Loucy (cell line): ENCODE measurements at regions not wholly inside any gene's neighbourhood (a gene's known extent, or its start where the extent isn't known, plus 50 kb on each side); places are given as distances from the start of the nearest gene placed in this dataset.

Source experiments
- H2AFZ ChIP-seq: fragments of 200-600 bp; sonication (generic); 2 replicates; pipeline ENCODE4 v1.6.0; 2016; ENCODE audit warnings: antibody characterized with exemption, mild to moderate bottlenecking, low read length, moderate library complexity
- H3F3A ChIP-seq: fragments of 200-600 bp; 2 replicates; pipeline ENCODE4 v1.6.0; 2016; ENCODE audit warnings: antibody characterized with exemption, low read depth, mild to moderate bottlenecking
- H3K27me3 ChIP-seq: fragments of 200-600 bp; sonication (generic); 2 replicates; pipeline ENCODE4 v1.6.1; 2014; ENCODE audit warnings: low read length, mild to moderate bottlenecking; ENCODE audit not compliant: insufficient read depth, poor library complexity, severe bottlenecking
- H3K36me3 ChIP-seq: fragments of 200-600 bp; sonication (generic); 2 replicates; pipeline ENCODE4 v1.6.1; 2016; ENCODE audit warnings: low read length; ENCODE audit not compliant: insufficient read depth
- H3K4me1 ChIP-seq: fragments of 200-600 bp; sonication (generic); 2 replicates; pipeline ENCODE4 v1.5.1; 2014; ENCODE audit warnings: low read length, mild to moderate bottlenecking; ENCODE audit not compliant: insufficient read depth, poor library complexity, severe bottlenecking
- H3K4me2 ChIP-seq: fragments of 200-600 bp; sonication (generic); 2 replicates; pipeline ENCODE4 v1.6.0; 2014; ENCODE audit warnings: antibody characterized with exemption, low read length, low read depth, mild to moderate bottlenecking; ENCODE audit not compliant: poor library complexity, severe bottlenecking
- H3K4me3 ChIP-seq: fragments of 200-600 bp; sonication (generic); 2 replicates; pipeline ENCODE4 v1.5.1; 2014; ENCODE audit warnings: low read length, mild to moderate bottlenecking, mixed read lengths; ENCODE audit not compliant: poor library complexity, severe bottlenecking
- H3K79me2 ChIP-seq: fragments of 200-600 bp; sonication (generic); 2 replicates; pipeline ENCODE4 v1.6.1; 2014; ENCODE audit warnings: low read length; ENCODE audit not compliant: insufficient read depth
- H3K9ac ChIP-seq: fragments of 200-600 bp; sonication (generic); 2 replicates; pipeline ENCODE4 v1.6.0; 2014; ENCODE audit warnings: mild to moderate bottlenecking, low read depth, low read length, moderate library complexity; ENCODE audit not compliant: poor library complexity, severe bottlenecking
- H3K9me2 ChIP-seq: fragments of 200-600 bp; sonication (generic); replicated peaks from 2 replicates; pipeline ENCODE4 v1.6.1; 2016; ENCODE audit warnings: low read depth, low read length, mixed read lengths
- H3K9me3 ChIP-seq: fragments of 200-600 bp; sonication (generic); 2 replicates; pipeline ENCODE4 v1.6.1; 2014; ENCODE audit warnings: mild to moderate bottlenecking, antibody characterized with exemption, low read length, low read depth; ENCODE audit not compliant: insufficient read depth
- H4K20me1 ChIP-seq: fragments of 200-600 bp; sonication (generic); 2 replicates; pipeline ENCODE4 v1.6.0; 2014; ENCODE audit warnings: antibody characterized with exemption, low read length, mild to moderate bottlenecking; ENCODE audit not compliant: insufficient read depth, poor library complexity, severe bottlenecking
- CTCF ChIP-seq: fragments of 200-600 bp; sonication (generic); conservative IDR thresholded peaks from 2 replicates; pipeline ENCODE4 v1.5.1; 2014; ENCODE audit warnings: mild to moderate bottlenecking, antibody characterized with exemption, low read length
- EZH2phosphoT487 ChIP-seq: fragments of 200-600 bp; IDR thresholded peaks from 2 replicates; pipeline ENCODE4 v1.6.1; 2018; ENCODE audit warnings: antibody characterized with exemption, mild to moderate bottlenecking, moderate library complexity, borderline replicate concordance

GRCh38 chr2:17254421-17254820 is 263.8 kb downstream of the RAD51AP2 start:
- no peak overlapping the region for H2AFZ ChIP-seq
- TF ChIP-seq EZH2phosphoT487 (no peak), CTCF (no peak)
- H3K4me1 ChIP-seq: no peaks in the 10 kb centered on the region
- H3K79me2 ChIP-seq: no peaks in the 10 kb centered on the region
- no peak overlapping the region for H3K9ac ChIP-seq
- H3K4me3 ChIP-seq: no peak overlapping the region
- H3K4me2 ChIP-seq: no peak overlapping the region
- H3K9me2 ChIP-seq: no peaks in the 10 kb centered on the region
- H4K20me1 ChIP-seq: no peaks in the 10 kb centered on the region
- H3K27me3 ChIP-seq: no peaks in the 10 kb centered on the region
- no peaks in the 10 kb centered on the region for H3K9me3 ChIP-seq
- no peaks in the 10 kb centered on the region for H3F3A ChIP-seq
- no peaks in the 10 kb centered on the region for H3K36me3 ChIP-seq

- Histone ChIP-seq H3K4me1 (no peaks in the 10 kb centered on the region), H3K4me2 (no peak overlapping the region), H3K36me3 (no peaks in the 10 kb centered on the region), H3F3A (no peaks in the 10 kb centered on the region), H4K20me1 (no peaks in the 10 kb centered on the region), H3K4me3 (no peak overlapping the region), H2AFZ (no peak overlapping the region), H3K9me2 (no peaks in the 10 kb centered on the region), H3K79me2 (no peaks in the 10 kb centered on the region), H3K27me3 (no peaks in the 10 kb centered on the region), H3K9ac (no peak overlapping the region), H3K9me3 (no peaks in the 10 kb centered on the region)
- TF ChIP-seq CTCF (no peak), EZH2phosphoT487 (no peak)
Observed at GRCh38 chr2:17252258-17252657, 266.0 kb downstream of the RAD51AP2 start.

DNA sequence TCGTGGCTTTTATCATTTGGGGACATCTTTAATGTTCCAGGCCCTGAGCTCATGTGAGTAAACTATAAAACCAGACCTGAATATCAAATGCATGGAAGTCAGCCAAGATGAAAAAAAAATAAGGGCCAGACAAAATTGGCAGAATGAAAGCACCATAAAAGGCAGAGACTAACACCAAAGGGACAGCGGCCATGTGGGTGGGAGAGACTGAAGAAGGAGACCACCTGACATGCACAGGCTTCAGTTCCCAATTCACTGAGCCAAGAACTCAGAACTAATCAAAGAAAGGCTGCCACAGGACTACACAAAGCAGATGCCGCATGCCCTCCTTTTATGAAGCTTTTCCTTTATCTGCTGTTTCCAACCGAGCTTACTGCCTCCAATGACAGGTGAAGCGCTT is 267.1 kb downstream of the RAD51AP2 start:
- Histone ChIP-seq H3K9me2 (no peaks in the 10 kb centered on the region), H3K9ac (no peak overlapping the region), H4K20me1 (no peaks in the 10 kb centered on the region), H2AFZ (no peak overlapping the region), H3K9me3 (no peaks in the 10 kb centered on the region), H3F3A (no peaks in the 10 kb centered on the region), H3K4me1 (no peaks in the 10 kb centered on the region), H3K36me3 (no peaks in the 10 kb centered on the region), H3K79me2 (no peaks in the 10 kb centered on the region), H3K27me3 (no peaks in the 10 kb centered on the region), H3K4me3 (no peak overlapping the region), H3K4me2 (no peak overlapping the region)
- TF ChIP-seq EZH2phosphoT487 (no peak), CTCF (no peak)
